DMS153 treated with DMSO at 0.1 percent for 48 hours (cell line): ENCODE measurements at regions not wholly inside any gene's neighbourhood (a gene's known extent, or its start where the extent isn't known, plus 50 kb on each side); places are given as distances from the start of the nearest gene placed in this dataset.

Experiments
- DNase-seq: peaks from one replicate; lab custom pipeline; 2025; ENCODE audit not compliant: unreplicated experiment; lab: John Stamatoyannopoulos, UW

- no peak for DNase-seq
Observed at GRCh38 chr1:165075725-165076370, 280.7 kb downstream of the LMX1A start.

GRCh38 chr1:165073185-165074007 lies 283.1 kb downstream of the LMX1A start:
- DNase-seq: peak; percentile 90

- no peak for DNase-seq
Observed at GRCh38 chr1:165070675-165071074, 285.8 kb downstream of the LMX1A start.

GRCh38 chr1:165069829-165070228 lies 286.7 kb downstream of the LMX1A start:
- DNase-seq: peak; percentile 82

GRCh38 chr1:165068741-165069140 lies 287.8 kb downstream of the LMX1A start:
- DNase-seq: peak; percentile 69

GRCh38 chr1:165067829-165068228 lies 288.7 kb downstream of the LMX1A start:
- no peak for DNase-seq

GRCh38 chr1:165063181-165063965 lies 293.1 kb downstream of the LMX1A start:
- no peak for DNase-seq

- no peak for DNase-seq
Observed at GRCh38 chr1:165062346-165062745, 294.2 kb downstream of the LMX1A start.

GRCh38 chr1:165060285-165060793 lies 296.2 kb downstream of the LMX1A start:
- DNase-seq: no peak

- no peak for DNase-seq
Observed at GRCh38 chr1:165057956-165058355, 298.6 kb downstream of the LMX1A start.

- DNase-seq: no peak
Observed at GRCh38 chr1:165056914-165057313, 299.6 kb downstream of the LMX1A start.

GRCh38 chr1:165055581-165055980 lies 300.9 kb downstream of the LMX1A start:
- DNase-seq: no peak

- no peak for DNase-seq
Observed at GRCh38 chr1:165054627-165055026, 301.9 kb downstream of the LMX1A start.

- DNase-seq: no peak
Observed at GRCh38 chr1:165053351-165053750, 303.2 kb downstream of the LMX1A start.

- no peak for DNase-seq
Observed at GRCh38 chr1:165052936-165053335, 303.6 kb downstream of the LMX1A start.

GRCh38 chr1:165052431-165052830 lies 304.1 kb downstream of the LMX1A start:
- DNase-seq: no peak

- DNase-seq: no peak
Observed at GRCh38 chr1:165050246-165050645, 306.3 kb downstream of the LMX1A start.

- DNase-seq: no peak
Observed at GRCh38 chr1:165047994-165048393, 308.5 kb downstream of the LMX1A start.

- DNase-seq: no peak
Observed at GRCh38 chr1:165045902-165046301, 310.6 kb downstream of the LMX1A start.

GRCh38 chr1:165040641-165041040 lies 315.9 kb downstream of the LMX1A start:
- DNase-seq: no peak

- no peak for DNase-seq
Observed at GRCh38 chr1:165039996-165040395, 316.5 kb downstream of the LMX1A start.
